BLaER1 treated with 17β-estradiol and CSF1 and Interleukin-3, amounts not matched to agents 10 nM and 100 nM (cell line): ENCODE measurements at regions not wholly inside any gene's neighbourhood (a gene's known extent, or its start where the extent isn't known, plus 50 kb on each side); places are given as distances from the start of the nearest gene placed in this dataset.

ENCODE experiments used
- H3K27ac ChIP-seq, 11 experiments: shearing (Covaris generic); formaldehyde crosslinking; 2 replicates each; pipeline ENCODE4 v1.8.1; 2022
- H3K27me3 ChIP-seq, 11 experiments: shearing (Covaris generic); formaldehyde crosslinking; 2 replicates each; pipeline ENCODE4 v1.8.1; 2022
- H3K36me3 ChIP-seq, 11 experiments: shearing (Covaris generic); formaldehyde crosslinking; 2 replicates each; pipeline ENCODE4 v1.8.1; 2022
- H3K4me1 ChIP-seq, 10 experiments: shearing (Covaris generic); formaldehyde crosslinking; 2 replicates each; pipeline ENCODE4 v1.8.1; 2022
- H3K4me2 ChIP-seq, 11 experiments: shearing (Covaris generic); formaldehyde crosslinking; 2 replicates each; pipeline ENCODE4 v1.8.1; 2022
- H3K4me3 ChIP-seq, 10 experiments: shearing (Covaris generic); formaldehyde crosslinking; 2 replicates each; pipeline ENCODE4 v1.8.1; 2022
- H3K9ac ChIP-seq, 11 experiments: shearing (Covaris generic); formaldehyde crosslinking; 2 replicates each; pipeline ENCODE4 v1.8.1; 2022
- H3K9me3 ChIP-seq, 11 experiments: shearing (Covaris generic); formaldehyde crosslinking; replicated peaks in 1 of 11; 2 replicates each; pipeline ENCODE4 v1.8.1; 2022
- H4K20me1 ChIP-seq, 11 experiments: shearing (Covaris generic); formaldehyde crosslinking; 2 replicates each; pipeline ENCODE4 v1.8.1; 2022
- Cebpa-rat ChIP-seq, 11 experiments: shearing (Covaris generic); IDR thresholded peaks; 2 replicates each; pipeline ENCODE4 v1.8.1; 2022

GRCh38 chr20:60108397-60108796 is 150.2 kb downstream of the CDH26 start:
- H3K4me2 ChIP-seq, result 0 out of 22 replicates have a peak overlapping the region, but pooled peaks of 1 of the 11 experiments have one; percentile 4
- peaks cover 0 to 65% (median 7%) of the 10 kb centered on the region in 11 experiments; a peak in 10 of 22 replicates for H3K36me3 ChIP-seq
- no peak overlapping the region for H3K9ac ChIP-seq
- H3K27ac ChIP-seq, result no peak overlapping the region
- no peaks in the 10 kb centered on the region for H3K27me3 ChIP-seq
- TF ChIP-seq Cebpa-rat (IDR thresholded peaks at IDR 0.05), result no peak
- no peak overlapping the region for H3K4me3 ChIP-seq
- H3K4me1 ChIP-seq, result peaks cover 29 to 45% (median 33%) of the 10 kb centered on the region in 10 experiments
- peaks cover 0 to 47% (median 0%) of the 10 kb centered on the region in 11 experiments; a peak in 6 of 22 replicates for H4K20me1 ChIP-seq
- peaks cover 0 to 11% (median 0%) of the 10 kb centered on the region in 11 experiments; a peak in 2 of 22 replicates for H3K9me3 ChIP-seq

- TF ChIP-seq Cebpa-rat (IDR thresholded peaks at IDR 0.05), result no peak
- Histone ChIP-seq H3K9ac (no peak overlapping the region), H3K4me2 (peak overlapping the region in 1 of 11 experiments; percentile 17; a peak in 1 of 22 replicates), H3K27me3 (no peaks in the 10 kb centered on the region), H3K4me3 (no peak overlapping the region), H3K27ac (no peak overlapping the region), H4K20me1 (peaks cover 0 to 56% (median 0%) of the 10 kb centered on the region in 11 experiments; a peak in 9 of 22 replicates), H3K36me3 (peaks cover 0 to 40% (median 5%) of the 10 kb centered on the region in 11 experiments; a peak in 7 of 22 replicates), H3K4me1 (peaks cover 21 to 53% (median 36%) of the 10 kb centered on the region in 10 experiments), H3K9me3 (no peaks in the 10 kb centered on the region)
Observed at GRCh38 chr20:60113024-60113724, 155.0 kb downstream of the CDH26 start.

- H3K9ac ChIP-seq, result no peak overlapping the region
- H3K9me3 ChIP-seq, result no peaks in the 10 kb centered on the region
- no peak overlapping the region for H3K4me3 ChIP-seq
- no peaks in the 10 kb centered on the region for H3K27me3 ChIP-seq
- peaks cover 21 to 53% (median 35%) of the 10 kb centered on the region in 10 experiments for H3K4me1 ChIP-seq
- peaks cover 0 to 62% (median 0%) of the 10 kb centered on the region in 11 experiments; a peak in 9 of 22 replicates for H4K20me1 ChIP-seq
- peak overlapping the region in 1 of 11 experiments; percentile 17; a peak in 1 of 22 replicates for H3K4me2 ChIP-seq
- TF ChIP-seq Cebpa-rat (IDR thresholded peaks at IDR 0.05), result no peak
- peaks cover 0 to 37% (median 5%) of the 10 kb centered on the region in 11 experiments; a peak in 7 of 22 replicates for H3K36me3 ChIP-seq
- no peak overlapping the region for H3K27ac ChIP-seq
Observed at GRCh38 chr20:60113771-60114170, 155.5 kb downstream of the CDH26 start.

- TF ChIP-seq Cebpa-rat (IDR thresholded peaks at IDR 0.05), result peak in 1 of 11 experiments; percentile 9; a peak in 1 of 22 replicates
- Histone ChIP-seq H3K36me3 (peaks cover 0 to 32% (median 5%) of the 10 kb centered on the region in 11 experiments; a peak in 6 of 22 replicates), H3K27me3 (no peaks in the 10 kb centered on the region), H3K27ac (peak overlapping the region in 2 of 11 experiments; percentile 67 to 80; a peak in 1 of 22 replicates), H3K9ac (no peak overlapping the region), H3K4me1 (peaks cover 21 to 53% (median 35%) of the 10 kb centered on the region in 10 experiments), H3K9me3 (no peaks in the 10 kb centered on the region), H3K4me3 (no peak overlapping the region), H3K4me2 (peak overlapping the region in 10 of 11 experiments; percentile 77 to 93 (median 82); a peak in 14 of 22 replicates), H4K20me1 (peaks cover 0 to 62% (median 0%) of the 10 kb centered on the region in 11 experiments; a peak in 9 of 22 replicates)
Observed at GRCh38 chr20:60115451-60115850, 157.2 kb downstream of the CDH26 start.

- H3K9me3 ChIP-seq, result no peaks in the 10 kb centered on the region
- H3K4me3 ChIP-seq, result peak overlapping the region in 6 of 10 experiments; percentile 22 to 58 (median 26); a peak in 10 of 20 replicates
- TF ChIP-seq Cebpa-rat (IDR thresholded peaks at IDR 0.05), result no peak
- H3K9ac ChIP-seq, result peak overlapping the region; percentile 3 to 68 (median 52); a peak in 18 of 22 replicates
- peaks cover 0 to 34% (median 9%) of the 10 kb centered on the region in 11 experiments; a peak in 8 of 22 replicates for H3K36me3 ChIP-seq
- peaks cover 0 to 60% (median 0%) of the 10 kb centered on the region in 11 experiments; a peak in 9 of 22 replicates for H4K20me1 ChIP-seq
- peaks cover 21 to 53% (median 35%) of the 10 kb centered on the region in 10 experiments for H3K4me1 ChIP-seq
- peak overlapping the region; percentile 23 to 80 (median 65); a peak in 21 of 22 replicates for H3K27ac ChIP-seq
- H3K27me3 ChIP-seq, result no peaks in the 10 kb centered on the region
- H3K4me2 ChIP-seq, result peak overlapping the region; percentile 77 to 93 (median 83)
Observed at GRCh38 chr20:60116128-60116909, 158.1 kb downstream of the CDH26 start.

- Histone ChIP-seq H3K27ac (peak overlapping the region; percentile 23 to 80 (median 67); a peak in 21 of 22 replicates), H3K4me2 (peak overlapping the region; percentile 77 to 93 (median 83)), H4K20me1 (peaks cover 0 to 60% (median 0%) of the 10 kb centered on the region in 11 experiments; a peak in 9 of 22 replicates), H3K36me3 (peaks cover 0 to 38% (median 9%) of the 10 kb centered on the region in 11 experiments; a peak in 9 of 22 replicates), H3K4me1 (peaks cover 21 to 50% (median 35%) of the 10 kb centered on the region in 10 experiments), H3K4me3 (peak overlapping the region in 6 of 10 experiments; percentile 22 to 58 (median 26); a peak in 9 of 20 replicates), H3K27me3 (no peaks in the 10 kb centered on the region), H3K9ac (peak overlapping the region; percentile 9 to 68 (median 52); a peak in 19 of 22 replicates), H3K9me3 (no peaks in the 10 kb centered on the region)
- TF ChIP-seq Cebpa-rat (IDR thresholded peaks at IDR 0.05), result 0 out of 22 replicates have a peak, but pooled peaks of 1 of the 11 experiments have one; percentile 19
Observed at GRCh38 chr20:60117065-60117464, 158.8 kb downstream of the CDH26 start.

GRCh38 chr20:60121903-60122302 is 163.7 kb downstream of the CDH26 start:
- no peak overlapping the region for H3K9ac ChIP-seq
- H4K20me1 ChIP-seq, result peaks cover 0 to 68% (median 0%) of the 10 kb centered on the region in 11 experiments; a peak in 7 of 22 replicates
- no peak overlapping the region for H3K4me3 ChIP-seq
- no peaks in the 10 kb centered on the region for H3K27me3 ChIP-seq
- H3K4me1 ChIP-seq, result peaks cover 8 to 16% (median 12%) of the 10 kb centered on the region in 10 experiments
- H3K9me3 ChIP-seq, result peaks cover 0 to 1% (median 0%) of the 10 kb centered on the region in 11 experiments; a peak in 1 of 22 replicates
- TF ChIP-seq Cebpa-rat (IDR thresholded peaks at IDR 0.05), result no peak
- H3K4me2 ChIP-seq, result no peak overlapping the region
- no peak overlapping the region for H3K27ac ChIP-seq
- peaks cover 0 to 52% (median 0%) of the 10 kb centered on the region in 11 experiments; a peak in 9 of 22 replicates for H3K36me3 ChIP-seq

GRCh38 chr20:60122671-60123070 is 164.4 kb downstream of the CDH26 start:
- TF ChIP-seq Cebpa-rat (IDR thresholded peaks at IDR 0.05), result no peak
- Histone ChIP-seq H3K4me2 (no peak overlapping the region), H3K9me3 (peaks cover 0 to 5% (median 0%) of the 10 kb centered on the region in 11 experiments; a peak in 1 of 22 replicates), H3K27ac (no peak overlapping the region), H3K36me3 (peaks cover 0 to 60% (median 0%) of the 10 kb centered on the region in 11 experiments; a peak in 9 of 22 replicates), H3K4me1 (peaks cover under 1 to 8% (median 5%) of the 10 kb centered on the region in 10 experiments; a peak in 16 of 20 replicates), H3K4me3 (no peak overlapping the region), H3K9ac (no peak overlapping the region), H4K20me1 (peaks cover 0 to 66% (median 0%) of the 10 kb centered on the region in 11 experiments; a peak in 7 of 22 replicates), H3K27me3 (no peaks in the 10 kb centered on the region)
